HEK293 (cell line): ENCODE measurements at regions not wholly inside any gene's neighbourhood (a gene's known extent, or its start where the extent isn't known, plus 50 kb on each side); places are given as distances from the start of the nearest gene placed in this dataset.

Experiments
- CTCF ChIA-PET: fragments of 350-600 bp; formaldehyde crosslinking; extraction: SDS; loops from one replicate; lab custom pipeline; 2021; ENCODE audit warnings: antibody characterized with exemption; lab: Yijun Ruan, JAX
- POLR2A ChIA-PET: fragments of 300-600 bp; formaldehyde crosslinking; extraction: SDS; loops from one replicate; lab custom pipeline; 2020; ENCODE audit warnings: antibody characterized with exemption, inconsistent platforms; lab: Yijun Ruan, JAX
- H3K27ac ChIP-seq: fragments of 200-500 bp; sonication (Bioruptor generic); 2 replicates; pipeline ENCODE4 v1.5.1; 2014; ENCODE audit warnings: low read depth, low read length, control low read depth, inconsistent platforms; ENCODE audit errors: extremely low read depth
- H3K36me3 ChIP-seq, 2 experiments: fragments of 200-500 bp in 1 of 2; sonication (Bioruptor generic) in 1 of 2; 1 replicate in 1 of 2; 2 replicates in 1 of 2; pipeline ENCODE4 v1.5.1; 2014 to 2017; ENCODE audit warnings: inconsistent platforms in 2 of 2, low read length in 2 of 2; ENCODE audit not compliant: control insufficient read depth in 2 of 2, insufficient read depth in 1 of 2
- H3K4me1 ChIP-seq: fragments of 200-500 bp; sonication (Bioruptor generic); 2 replicates; pipeline ENCODE4 v1.5.1; 2014; ENCODE audit warnings: mild to moderate bottlenecking, low read length, inconsistent platforms; ENCODE audit not compliant: control insufficient read depth, insufficient read depth
- H3K4me3 ChIP-seq: 2 replicates; pipeline ENCODE4 v1.5.1; 2011; ENCODE audit warnings: low read depth, mild to moderate bottlenecking, control low read depth, low read length, moderate library complexity
- H3K9me3 ChIP-seq: fragments of 200-500 bp; sonication (Bioruptor generic); 2 replicates; pipeline ENCODE4 v1.5.1; 2014; ENCODE audit warnings: low read depth, low read length, inconsistent platforms; ENCODE audit not compliant: control insufficient read depth, insufficient read depth
- ATF2 ChIP-seq: fragments of 450-650 bp; formaldehyde crosslinking; IDR thresholded peaks from 2 replicates; pipeline ENCODE4 v1.5.1; 2016; ENCODE audit warnings: missing biosample characterization, missing genetic modification characterization, low read depth
- BCL11A ChIP-seq: fragments of 450-650 bp; formaldehyde crosslinking; IDR thresholded peaks from 2 replicates; pipeline ENCODE4 v1.5.1; 2016; ENCODE audit warnings: low read depth, missing biosample characterization, missing genetic modification characterization
- GFI1B ChIP-seq: fragments of 450-650 bp; formaldehyde crosslinking; IDR thresholded peaks from 2 replicates; pipeline ENCODE4 v1.5.1; 2016; ENCODE audit warnings: missing biosample characterization, missing genetic modification characterization
- INSM2 ChIP-seq: fragments of 450-650 bp; formaldehyde crosslinking; IDR thresholded peaks from 2 replicates; pipeline ENCODE4 v1.5.1; 2016; ENCODE audit warnings: missing biosample characterization, missing genetic modification characterization
- KLF10 ChIP-seq: fragments of 450-650 bp; IDR thresholded peaks from 2 replicates; pipeline ENCODE4 v1.5.1; 2018; ENCODE audit warnings: missing biosample characterization, mild to moderate bottlenecking, missing genetic modification characterization
- KLF7 ChIP-seq: fragments of 450-650 bp; formaldehyde crosslinking; IDR thresholded peaks from 2 replicates; pipeline ENCODE4 v1.5.1; 2016; ENCODE audit warnings: missing biosample characterization, missing genetic modification characterization, borderline replicate concordance
- KLF9 ChIP-seq: fragments of 450-650 bp; formaldehyde crosslinking; IDR thresholded peaks from 2 replicates; pipeline ENCODE4 v1.5.1; 2016; ENCODE audit warnings: missing biosample characterization, missing genetic modification characterization, low read depth
- OVOL3 ChIP-seq: fragments of 450-650 bp; formaldehyde crosslinking; IDR thresholded peaks from 2 replicates; pipeline ENCODE4 v1.5.1; 2016; ENCODE audit warnings: missing biosample characterization, missing genetic modification characterization
- PATZ1 ChIP-seq: fragments of 450-650 bp; formaldehyde crosslinking; IDR thresholded peaks from 2 replicates; pipeline ENCODE4 v1.5.1; 2016; ENCODE audit warnings: missing biosample characterization, missing genetic modification characterization
- SETDB1 ChIP-seq: IDR thresholded peaks from one replicate; pipeline ENCODE4 v1.6.1; 2017; ENCODE audit warnings: mild to moderate bottlenecking, low read length, moderate library complexity, mixed read lengths; ENCODE audit not compliant: insufficient read length
- YY2 ChIP-seq: fragments of 450-650 bp; formaldehyde crosslinking; IDR thresholded peaks from 2 replicates; pipeline ENCODE4 v1.5.1; 2016; ENCODE audit warnings: missing biosample characterization, missing genetic modification characterization
- ZBTB10 ChIP-seq: fragments of 450-650 bp; formaldehyde crosslinking; IDR thresholded peaks from 2 replicates; pipeline ENCODE4 v1.5.1; 2016; ENCODE audit warnings: missing biosample characterization, missing genetic modification characterization
- ZIC2 ChIP-seq: fragments of 450-650 bp; formaldehyde crosslinking; IDR thresholded peaks from 2 replicates; pipeline ENCODE4 v1.5.1; 2016; ENCODE audit warnings: missing biosample characterization, missing genetic modification characterization
- ZNF221 ChIP-seq: fragments of 450-650 bp; formaldehyde crosslinking; IDR thresholded peaks from 2 replicates; pipeline ENCODE4 v1.5.1; 2017; ENCODE audit warnings: missing biosample characterization, missing genetic modification characterization, borderline replicate concordance
- ZNF311 ChIP-seq: fragments of 450-650 bp; formaldehyde crosslinking; IDR thresholded peaks from 2 replicates; pipeline ENCODE4 v1.5.1; 2017; ENCODE audit warnings: missing biosample characterization, missing genetic modification characterization, borderline replicate concordance
- ZNF341 ChIP-seq: fragments of 450-650 bp; formaldehyde crosslinking; IDR thresholded peaks from 2 replicates; pipeline ENCODE4; 2016; ENCODE audit warnings: low read depth, missing biosample characterization, missing genetic modification characterization
- ZNF37A ChIP-seq: fragments of 450-650 bp; IDR thresholded peaks from 2 replicates; pipeline ENCODE4 v1.5.1; 2018; ENCODE audit warnings: missing biosample characterization, missing genetic modification characterization
- ZNF404 ChIP-seq: fragments of 450-650 bp; formaldehyde crosslinking; IDR thresholded peaks from 2 replicates; pipeline ENCODE4 v1.5.1; 2017; ENCODE audit warnings: missing biosample characterization, missing genetic modification characterization
- ZNF423 ChIP-seq: fragments of 450-650 bp; formaldehyde crosslinking; IDR thresholded peaks from 2 replicates; pipeline ENCODE4 v1.5.1; 2016; ENCODE audit warnings: missing biosample characterization, missing genetic modification characterization
- ZNF501 ChIP-seq: fragments of 450-650 bp; formaldehyde crosslinking; IDR thresholded peaks from 2 replicates; pipeline ENCODE4 v1.5.1; 2016; ENCODE audit warnings: missing biosample characterization, missing genetic modification characterization
- ZNF514 ChIP-seq: fragments of 450-650 bp; formaldehyde crosslinking; IDR thresholded peaks from 2 replicates; pipeline ENCODE4 v1.5.1; 2016; ENCODE audit warnings: missing biosample characterization, missing genetic modification characterization
- ZNF580 ChIP-seq: fragments of 450-650 bp; formaldehyde crosslinking; IDR thresholded peaks from 2 replicates; pipeline ENCODE4 v1.5.1; 2016; ENCODE audit warnings: missing biosample characterization, missing genetic modification characterization
- ZNF600 ChIP-seq: fragments of 450-650 bp; formaldehyde crosslinking; IDR thresholded peaks from 2 replicates; pipeline ENCODE4 v1.5.1; 2016; ENCODE audit warnings: missing biosample characterization, missing genetic modification characterization
- ZNF623 ChIP-seq: fragments of 450-650 bp; formaldehyde crosslinking; IDR thresholded peaks from 2 replicates; pipeline ENCODE4 v1.5.1; 2016; ENCODE audit warnings: missing biosample characterization, missing genetic modification characterization
- ZNF639 ChIP-seq: fragments of 450-650 bp; formaldehyde crosslinking; IDR thresholded peaks from 2 replicates; pipeline ENCODE4 v1.5.1; 2016; ENCODE audit warnings: missing biosample characterization, missing genetic modification characterization
- ZNF658 ChIP-seq: fragments of 450-650 bp; formaldehyde crosslinking; IDR thresholded peaks from 2 replicates; pipeline ENCODE4; 2016; ENCODE audit warnings: missing biosample characterization, missing genetic modification characterization
- ZNF791 ChIP-seq: fragments of 450-650 bp; formaldehyde crosslinking; IDR thresholded peaks from 2 replicates; pipeline ENCODE4 v1.5.1; 2016; ENCODE audit warnings: missing biosample characterization, missing genetic modification characterization
- ZNF792 ChIP-seq: fragments of 450-650 bp; formaldehyde crosslinking; IDR thresholded peaks from 2 replicates; pipeline ENCODE4 v1.5.1; 2016; ENCODE audit warnings: missing biosample characterization, missing genetic modification characterization

GRCh38 chr14:57921377-57921776 is 55.5 kb upstream of the SLC35F4 start:
- H3K9me3 ChIP-seq = no peaks in the 10 kb centered on the region
- POLR2A ChIA-PET = no interaction called here
- no peaks in the 10 kb centered on the region for H3K4me1 ChIP-seq
- no peak overlapping the region for H3K4me3 ChIP-seq
- CTCF ChIA-PET = interaction anchor here (0.6 to 0.8 kb wide), 2 partner anchors 35 to 514 kb away, joined by 4 to 6 read pairs; no protein-coding TSS in a partner anchor
- TF ChIP-seq PATZ1 (tag by site-specific recombination) = no peak
- TF ChIP-seq ATF2 (tag by site-specific recombination) = no peak
- TF ChIP-seq ZNF423 = no peak
- TF ChIP-seq KLF9 (tag by site-specific recombination) = no peak
- TF ChIP-seq ZNF221 = no peak
- TF ChIP-seq BCL11A (tag by site-specific recombination) = no peak
- TF ChIP-seq ZNF341 (tag by site-specific recombination) = no peak
- TF ChIP-seq ZNF580 = no peak
- TF ChIP-seq ZNF658 (tag by site-specific recombination) = no peak
- TF ChIP-seq ZNF404 (tag by site-specific recombination) = no peak
- TF ChIP-seq YY2 = no peak
- TF ChIP-seq ZNF623 (tag by site-specific recombination) = no peak
- TF ChIP-seq ZBTB10 (tag by site-specific recombination) = no peak
- TF ChIP-seq GFI1B = no peak
- H3K27ac ChIP-seq = no peak overlapping the region
- H3K36me3 ChIP-seq = no peaks in the 10 kb centered on the region

GRCh38 chr14:57918791-57919190 is 52.9 kb upstream of the SLC35F4 start:
- ChIA-PET CTCF (no interaction called here), POLR2A (no interaction called here)
- Histone ChIP-seq H3K4me1 (no peaks in the 10 kb centered on the region), H3K36me3 (no peaks in the 10 kb centered on the region), H3K4me3 (no peak overlapping the region), H3K9me3 (no peaks in the 10 kb centered on the region), H3K27ac (no peak overlapping the region)
- TF ChIP-seq ZIC2 (tag by site-specific recombination) (no peak), KLF10 (tag by site-specific recombination) (no peak), KLF7 (no peak), ZNF501 (tag by site-specific recombination) (no peak), ZNF792 (no peak), ZNF639 (tag by site-specific recombination) (no peak), ZNF404 (tag by site-specific recombination) (no peak), INSM2 (tag by site-specific recombination) (no peak), SETDB1 (no peak), ZNF311 (tag by site-specific recombination) (no peak), ZNF600 (tag by site-specific recombination) (no peak), OVOL3 (no peak), ZNF37A (no peak), ZNF514 (tag by site-specific recombination) (no peak), YY2 (no peak), ZNF791 (tag by site-specific recombination) (no peak)
